ENCODE measurements at regions not wholly inside any gene's neighbourhood (a gene's known extent, or its start where the extent isn't known, plus 50 kb on each side); places are given as distances from the start of the nearest gene placed in this dataset.
"Not testable (repeated sequence)": the region's sequence is repeated elsewhere in the genome, so short reads cannot be mapped to it uniquely, and the experiment has no call there.

- Mint-ChIP-seq H3K9me3 (no peaks in the 10 kb centered on the region), H3K36me3 (no peaks in the 10 kb centered on the region), H3K27me3 (peaks cover 0 to 5% of the 10 kb centered on the region in 2 donors), H3K27ac (no peak overlapping the region), H3K4me1 (no peaks in the 10 kb centered on the region), H3K4me3 (no peak overlapping the region)
- no peak for DNase-seq
- no peak for ATAC-seq (replicated peaks)
These were observed 196.1 kb downstream of the GOLGA6L6 start for GRCh38 chr15:20345401-20345958.

GRCh38 chr15:20344601-20345400 lies 196.8 kb downstream of the GOLGA6L6 start:
- H3K36me3 Mint-ChIP-seq, result no peaks in the 10 kb centered on the region
- no peaks in the 10 kb centered on the region for H3K9me3 Mint-ChIP-seq
- ATAC-seq (replicated peaks), result no peak

GRCh38 chr15:20343395-20344211 lies 198.0 kb downstream of the GOLGA6L6 start:
- H3K27ac Mint-ChIP-seq; H3K4me1 Mint-ChIP-seq; H3K4me3 Mint-ChIP-seq; H3K27me3 Mint-ChIP-seq; H3K9me3 Mint-ChIP-seq; ATAC-seq (replicated peaks); H3K36me3 Mint-ChIP-seq; DNase-seq: not testable (repeated sequence)

More at GRCh38 chr15:20344601-20345400, 196.8 kb downstream of the GOLGA6L6 start:
- Mint-ChIP-seq H3K27ac (no peak overlapping the region), H3K27me3 (peaks cover 0 to 3% of the 10 kb centered on the region in 2 donors), H3K4me1 (no peaks in the 10 kb centered on the region), H3K4me3 (no peak overlapping the region)
- no peak for DNase-seq

- not testable (repeated sequence) for H3K27ac Mint-ChIP-seq; H3K27me3 Mint-ChIP-seq; DNase-seq; H3K4me3 Mint-ChIP-seq; H3K4me1 Mint-ChIP-seq; H3K9me3 Mint-ChIP-seq; H3K36me3 Mint-ChIP-seq; ATAC-seq (replicated peaks)
These were observed 198.8 kb downstream of the GOLGA6L6 start for GRCh38 chr15:20342601-20343394.

- H3K4me3 Mint-ChIP-seq, result no peak overlapping the region
- no peaks in the 10 kb centered on the region for H3K4me1 Mint-ChIP-seq
- H3K36me3 Mint-ChIP-seq, result no peaks in the 10 kb centered on the region
- H3K27me3 Mint-ChIP-seq, result no peaks in the 10 kb centered on the region
- DNase-seq (no peak), ATAC-seq (replicated peaks) (no peak)
- H3K27ac Mint-ChIP-seq, result no peak overlapping the region
- peaks cover 2 to 3% of the 10 kb centered on the region in 2 donors for H3K9me3 Mint-ChIP-seq
These were observed 199.5 kb downstream of the GOLGA6L6 start for GRCh38 chr15:20341901-20342600.

GRCh38 chr15:20340931-20341661 lies 200.5 kb downstream of the GOLGA6L6 start:
- no peaks in the 10 kb centered on the region for H3K4me1 Mint-ChIP-seq
- no peaks in the 10 kb centered on the region for H3K36me3 Mint-ChIP-seq
- H3K9me3 Mint-ChIP-seq, result peaks cover 4% of the 10 kb centered on the region in 2 donors
- DNase-seq (no peak), ATAC-seq (replicated peaks) (peak; percentile 35 to 48)
- no peak overlapping the region for H3K4me3 Mint-ChIP-seq
- H3K27ac Mint-ChIP-seq, result no peak overlapping the region
- H3K27me3 Mint-ChIP-seq, result no peaks in the 10 kb centered on the region

- no peaks in the 10 kb centered on the region for H3K36me3 Mint-ChIP-seq
- no peaks in the 10 kb centered on the region for H3K4me1 Mint-ChIP-seq
- peaks cover 4% of the 10 kb centered on the region in 2 donors for H3K9me3 Mint-ChIP-seq
- H3K4me3 Mint-ChIP-seq, result no peak overlapping the region
- DNase-seq, result no peak
- H3K27ac Mint-ChIP-seq, result no peak overlapping the region
- peak in 1 of 2 donors; percentile 35 for ATAC-seq (replicated peaks)
- no peaks in the 10 kb centered on the region for H3K27me3 Mint-ChIP-seq
These were observed 201.2 kb downstream of the GOLGA6L6 start for GRCh38 chr15:20340331-20340811.

- not testable (repeated sequence) for H3K27ac Mint-ChIP-seq; H3K9me3 Mint-ChIP-seq; DNase-seq; H3K36me3 Mint-ChIP-seq; H3K4me1 Mint-ChIP-seq; H3K27me3 Mint-ChIP-seq; ATAC-seq (replicated peaks); H3K4me3 Mint-ChIP-seq
These were observed 202.4 kb downstream of the GOLGA6L6 start for GRCh38 chr15:20339086-20339791.

GRCh38 chr15:20338671-20339070 lies 202.9 kb downstream of the GOLGA6L6 start:
- H3K36me3 Mint-ChIP-seq; H3K27ac Mint-ChIP-seq; H3K4me3 Mint-ChIP-seq; DNase-seq; ATAC-seq (replicated peaks); H3K4me1 Mint-ChIP-seq; H3K9me3 Mint-ChIP-seq; H3K27me3 Mint-ChIP-seq: not testable (repeated sequence)

- not testable (repeated sequence) for H3K27me3 Mint-ChIP-seq; H3K4me1 Mint-ChIP-seq; H3K4me3 Mint-ChIP-seq; H3K27ac Mint-ChIP-seq; H3K36me3 Mint-ChIP-seq; DNase-seq; ATAC-seq (replicated peaks); H3K9me3 Mint-ChIP-seq
These were observed 204.4 kb downstream of the GOLGA6L6 start for GRCh38 chr15:20337238-20337637.

- H3K36me3 Mint-ChIP-seq; H3K4me3 Mint-ChIP-seq; H3K4me1 Mint-ChIP-seq; H3K27me3 Mint-ChIP-seq; H3K27ac Mint-ChIP-seq; ATAC-seq (replicated peaks); DNase-seq; H3K9me3 Mint-ChIP-seq: not testable (repeated sequence)
These were observed 207.1 kb downstream of the GOLGA6L6 start for GRCh38 chr15:20334451-20334850.

- DNase-seq; ATAC-seq (replicated peaks); H3K4me1 Mint-ChIP-seq; H3K27ac Mint-ChIP-seq; H3K9me3 Mint-ChIP-seq; H3K27me3 Mint-ChIP-seq; H3K4me3 Mint-ChIP-seq; H3K36me3 Mint-ChIP-seq: not testable (repeated sequence)
These were observed 215.8 kb downstream of the GOLGA6L6 start for GRCh38 chr15:20325751-20326150.
